Mesenchymal stem cell (in vitro differentiated cells and primary cell): ENCODE measurements at regions not wholly inside any gene's neighbourhood (a gene's known extent, or its start where the extent isn't known, plus 50 kb on each side); places are given as distances from the start of the nearest gene placed in this dataset.

Experiments used
- DNase-seq: peaks from one replicate; pipeline ENCODE4 v3.0.0-alpha.2; 2013
- H2AFZ ChIP-seq: one replicate; pipeline ENCODE4 v1.6.1; 2013; ENCODE audit warnings: low read depth, mild to moderate bottlenecking, control low read depth, inconsistent platforms, low read length, moderate library complexity
- H2AK5ac ChIP-seq: 2 replicates; pipeline ENCODE4 v1.6.1; 2013; ENCODE audit warnings: low read length, moderate library complexity, mild to moderate bottlenecking, inconsistent platforms; ENCODE audit not compliant: severe bottlenecking
- H2BK120ac ChIP-seq: one replicate; pipeline ENCODE4 v1.6.1; 2013; ENCODE audit warnings: low read depth, mild to moderate bottlenecking, inconsistent platforms, low read length, moderate library complexity
- H2BK12ac ChIP-seq, 2 experiments: one replicate each; pipeline ENCODE4 v1.6.1; 2013; ENCODE audit warnings: inconsistent platforms in 2 of 2, low read length in 2 of 2, mild to moderate bottlenecking in 2 of 2, moderate library complexity in 2 of 2, control low read depth in 1 of 2
- H2BK15ac ChIP-seq: one replicate; pipeline ENCODE4 v1.6.1; 2013; ENCODE audit warnings: mild to moderate bottlenecking, low read depth, inconsistent platforms; ENCODE audit not compliant: poor library complexity, severe bottlenecking
- H2BK5ac ChIP-seq: 2 replicates; pipeline ENCODE4 v1.6.1; 2013; ENCODE audit warnings: low read depth, mild to moderate bottlenecking, low read length, control low read depth, inconsistent platforms; ENCODE audit not compliant: poor library complexity, severe bottlenecking
- H3K14ac ChIP-seq, 2 experiments: one replicate each; pipeline ENCODE4 v1.6.1; 2013; ENCODE audit warnings: inconsistent platforms in 2 of 2, low read length in 2 of 2, control low read depth in 1 of 2, mild to moderate bottlenecking in 1 of 2, moderate library complexity in 1 of 2
- H3K18ac ChIP-seq, 2 experiments: one replicate each; pipeline ENCODE4 v1.6.1; 2013; ENCODE audit warnings: inconsistent platforms in 2 of 2, low read length in 2 of 2, control low read depth in 1 of 2, low read depth in 1 of 2, mild to moderate bottlenecking in 1 of 2
- H3K23ac ChIP-seq, 2 experiments: one replicate each; pipeline ENCODE4 v1.6.1; 2013; ENCODE audit warnings: inconsistent platforms in 2 of 2, low read length in 2 of 2, mild to moderate bottlenecking in 2 of 2, moderate library complexity in 2 of 2, control low read depth in 1 of 2
- H3K27ac ChIP-seq: 2 replicates; pipeline ENCODE4 v1.5.1; 2013; ENCODE audit warnings: mild to moderate bottlenecking, moderate library complexity, low read length, control low read depth, inconsistent platforms; ENCODE audit not compliant: poor library complexity, severe bottlenecking
- H3K27me3 ChIP-seq, 2 experiments: 2 replicates each; pipeline versions ENCODE4 v1.6.1 to v1.7.0; 2013; ENCODE audit warnings: low read length in 2 of 2, mild to moderate bottlenecking in 2 of 2, moderate library complexity in 2 of 2, control low read depth in 1 of 2, inconsistent platforms in 1 of 2; ENCODE audit not compliant: control insufficient read depth in 1 of 2, insufficient read depth in 1 of 2
- H3K36me3 ChIP-seq, 2 experiments: 2 replicates each; pipeline versions ENCODE4 v1.6.1 to v1.7.0; 2013; ENCODE audit warnings: low read length in 2 of 2, control low read depth in 1 of 2, inconsistent platforms in 1 of 2, low read depth in 1 of 2, mild to moderate bottlenecking in 1 of 2; ENCODE audit not compliant: insufficient read depth in 2 of 2, control insufficient read depth in 1 of 2
- H3K4ac ChIP-seq, 2 experiments: one replicate each; pipeline ENCODE4 v1.6.1; 2013; ENCODE audit warnings: inconsistent platforms in 2 of 2, low read length in 2 of 2, mild to moderate bottlenecking in 2 of 2, moderate library complexity in 2 of 2, control low read depth in 1 of 2, low read depth in 1 of 2
- H3K4me1 ChIP-seq: 2 replicates; pipeline ENCODE4 v1.6.1; 2013; ENCODE audit warnings: low read depth, low read length, control low read depth; ENCODE audit not compliant: control insufficient read depth, insufficient read depth
- H3K4me2 ChIP-seq: 2 replicates; pipeline ENCODE4 v1.6.1; 2013; ENCODE audit warnings: low read length, mild to moderate bottlenecking, inconsistent platforms; ENCODE audit not compliant: poor library complexity, severe bottlenecking
- H3K4me3 ChIP-seq, 2 experiments: 2 replicates each; pipeline versions ENCODE4 v1.5.1 to v1.7.0; 2013; ENCODE audit warnings: low read length in 2 of 2, mild to moderate bottlenecking in 2 of 2, control low read depth in 1 of 2, low read depth in 1 of 2; ENCODE audit not compliant: insufficient read depth in 1 of 2
- H3K79me1 ChIP-seq: replicated peaks from 2 replicates; pipeline ENCODE4 v1.6.1; 2013; ENCODE audit warnings: mild to moderate bottlenecking, control low read depth, low read length, inconsistent platforms; ENCODE audit not compliant: poor library complexity, severe bottlenecking
- H3K9ac ChIP-seq: 2 replicates; pipeline ENCODE4 v1.7.0; 2013; ENCODE audit warnings: mild to moderate bottlenecking, low read length, moderate library complexity
- H3K9me3 ChIP-seq: 2 replicates; pipeline ENCODE4 v1.7.0; 2013; ENCODE audit warnings: mild to moderate bottlenecking, low read length; ENCODE audit not compliant: control insufficient read depth
- H4K8ac ChIP-seq: one replicate; pipeline ENCODE4 v1.6.1; 2013; ENCODE audit warnings: inconsistent platforms, mild to moderate bottlenecking, low read length, moderate library complexity
- H4K91ac ChIP-seq: one replicate; pipeline ENCODE4 v1.6.1; 2013; ENCODE audit warnings: mild to moderate bottlenecking, low read length, inconsistent platforms
- whole genome bisulfite sequencing: methylation state at CpG from one replicate; pipeline ENCODE4 v1.1.7; 2013; ENCODE audit warnings: mixed read lengths; 5-methylcytosine and 5-hydroxymethylcytosine counted together

DNA sequence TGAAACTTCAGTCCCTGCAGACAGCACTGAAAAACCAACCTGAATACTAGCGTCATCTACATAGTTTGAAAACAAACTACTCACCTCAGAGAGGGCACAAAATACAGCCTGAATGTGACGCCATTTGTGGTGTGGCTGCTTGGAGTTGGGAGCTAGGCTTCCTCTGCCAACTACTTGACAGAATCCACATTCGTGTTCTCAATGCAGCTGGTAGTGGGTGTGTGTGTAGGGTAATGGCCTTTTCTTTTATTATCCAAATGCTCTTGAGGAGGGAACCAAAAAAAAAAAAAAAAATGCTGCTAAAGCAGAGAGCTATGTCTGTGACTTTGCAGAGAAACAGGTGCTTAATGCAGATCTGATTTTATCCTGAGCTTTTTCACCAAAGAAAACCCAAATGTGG, 207.8 kb downstream of the OTOR start:
- Histone ChIP-seq H2BK120ac (no peak overlapping the region), H3K27ac (no peak overlapping the region), H3K27me3 (no peaks in the 10 kb centered on the region), H3K36me3 (no peaks in the 10 kb centered on the region), H3K23ac (no peak overlapping the region), H2BK5ac (no peak overlapping the region), H4K91ac (no peak overlapping the region), H2AK5ac (no peak overlapping the region), H3K14ac (no peak overlapping the region), H3K79me1 (no peaks in the 10 kb centered on the region), H4K8ac (no peak overlapping the region), H3K4me3 (no peak overlapping the region), H3K18ac (no peak overlapping the region), H3K4me1 (no peaks in the 10 kb centered on the region), H3K9me3 (no peaks in the 10 kb centered on the region), H3K9ac (no peak overlapping the region), H3K4ac (no peak overlapping the region), H3K4me2 (no peak overlapping the region), H2AFZ (no peak overlapping the region), H2BK12ac (no peak overlapping the region), H2BK15ac (no peak overlapping the region)
- WGBS: 63% methylated on average over 3 of the region's 3 CpGs
- no peak for DNase-seq

DNA sequence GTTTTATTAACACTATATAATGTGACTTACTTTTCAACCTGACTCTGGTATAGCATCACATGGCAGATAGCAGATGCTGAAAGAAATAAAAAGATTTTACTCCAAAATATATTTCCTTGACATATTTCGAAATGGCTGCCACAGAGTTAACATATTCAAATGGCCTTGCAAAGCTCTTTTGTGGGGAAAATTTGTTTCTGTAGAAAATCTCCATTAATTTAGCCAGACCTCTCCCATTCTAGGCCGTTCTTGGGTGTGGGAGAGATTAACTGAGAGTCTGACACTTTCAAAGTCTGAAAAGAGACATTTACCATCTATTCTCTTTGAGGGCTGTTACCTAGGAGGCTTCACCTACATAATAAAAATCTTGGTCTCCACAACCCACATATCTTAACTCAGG, 217.2 kb downstream of the OTOR start:
- no peak overlapping the region for H2AFZ ChIP-seq
- H3K4ac ChIP-seq: no peak overlapping the region
- no peak overlapping the region for H3K4me2 ChIP-seq
- no peak overlapping the region for H3K18ac ChIP-seq
- no peak overlapping the region for H3K14ac ChIP-seq
- no peak overlapping the region for H2AK5ac ChIP-seq
- 33% methylated on average over 1 of the region's 2 CpGs for WGBS
- H3K79me1 ChIP-seq: no peaks in the 10 kb centered on the region
- no peaks in the 10 kb centered on the region for H3K27me3 ChIP-seq
- no peak overlapping the region for H3K4me3 ChIP-seq
- H3K9ac ChIP-seq: no peak overlapping the region
- no peaks in the 10 kb centered on the region for H3K9me3 ChIP-seq
- H3K4me1 ChIP-seq: no peaks in the 10 kb centered on the region
- H3K27ac ChIP-seq: no peak overlapping the region
- DNase-seq: no peak
- no peak overlapping the region for H4K8ac ChIP-seq
- no peak overlapping the region for H4K91ac ChIP-seq
- no peak overlapping the region for H2BK120ac ChIP-seq
- no peak overlapping the region for H2BK5ac ChIP-seq
- no peak overlapping the region for H2BK12ac ChIP-seq
- H2BK15ac ChIP-seq: no peak overlapping the region
- no peaks in the 10 kb centered on the region for H3K36me3 ChIP-seq
- no peak overlapping the region for H3K23ac ChIP-seq

DNA sequence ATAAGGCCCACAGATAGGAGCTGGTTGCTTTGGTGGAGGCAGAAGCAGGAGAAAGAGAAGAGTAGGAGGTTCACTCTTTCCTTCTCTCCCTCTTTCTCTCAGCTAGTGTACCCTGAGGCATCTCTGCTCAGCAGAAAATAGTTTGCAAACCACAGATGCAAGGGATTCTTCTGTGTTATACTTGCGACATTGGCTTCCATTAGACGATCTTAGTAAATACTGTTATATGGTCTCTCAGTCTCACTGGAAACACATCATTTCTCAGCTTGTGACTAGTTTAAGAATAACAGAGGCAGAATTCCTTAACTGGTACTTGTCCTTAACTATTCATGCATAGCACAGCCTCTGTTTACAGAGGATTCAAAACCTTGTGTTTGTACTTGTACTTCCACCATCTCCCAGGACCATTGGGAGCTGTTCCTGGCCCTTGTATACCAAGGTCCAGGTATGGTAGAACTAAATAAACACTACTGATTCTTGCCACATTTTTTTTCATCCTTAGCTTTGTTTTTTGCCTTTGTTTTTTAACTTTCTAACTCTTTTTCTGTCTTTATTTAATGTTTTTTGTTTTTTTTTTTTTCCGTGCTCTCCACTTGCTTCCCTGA, 218.2 kb downstream of the OTOR start:
- no peak overlapping the region for H2BK12ac ChIP-seq
- no peaks in the 10 kb centered on the region for H3K4me1 ChIP-seq
- H2BK120ac ChIP-seq: no peak overlapping the region
- no peak overlapping the region for H4K8ac ChIP-seq
- H2BK5ac ChIP-seq: no peak overlapping the region
- H3K9me3 ChIP-seq: no peaks in the 10 kb centered on the region
- peak; percentile 47 for DNase-seq
- no peak overlapping the region for H4K91ac ChIP-seq
- no peak overlapping the region for H3K14ac ChIP-seq
- no peak overlapping the region for H2AK5ac ChIP-seq
- no peak overlapping the region for H3K9ac ChIP-seq
- no peak overlapping the region for H2AFZ ChIP-seq
- H3K27ac ChIP-seq: no peak overlapping the region
- H3K36me3 ChIP-seq: no peaks in the 10 kb centered on the region
- no peaks in the 10 kb centered on the region for H3K27me3 ChIP-seq
- 89% methylated on average over 3 of the region's 3 CpGs for WGBS
- H3K23ac ChIP-seq: no peak overlapping the region
- H3K4me3 ChIP-seq: no peak overlapping the region
- no peaks in the 10 kb centered on the region for H3K79me1 ChIP-seq
- no peak overlapping the region for H3K4me2 ChIP-seq
- H3K18ac ChIP-seq: no peak overlapping the region
- no peak overlapping the region for H2BK15ac ChIP-seq
- H3K4ac ChIP-seq: no peak overlapping the region

DNA sequence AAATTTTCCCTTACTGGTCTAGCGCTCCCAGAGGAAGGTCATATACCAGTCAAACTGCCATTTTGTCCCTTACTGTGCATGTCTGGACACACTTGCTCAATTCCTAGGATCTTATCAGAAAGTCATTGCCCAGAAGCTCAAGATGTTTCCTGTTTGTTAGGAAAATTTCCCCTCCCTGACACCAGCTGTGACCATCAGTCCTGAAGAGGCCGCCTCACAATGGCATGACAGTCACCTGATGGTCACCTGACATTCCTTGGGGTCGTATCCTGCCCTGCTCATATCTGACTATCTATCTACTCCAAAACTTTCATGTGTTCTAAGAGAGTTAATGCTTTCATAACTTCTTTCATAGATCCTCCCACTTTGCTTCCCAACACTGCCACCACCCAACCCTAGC, 219.9 kb downstream of the OTOR start:
- no peak for DNase-seq
- Histone ChIP-seq H2AK5ac (no peak overlapping the region), H2BK5ac (no peak overlapping the region), H3K4me1 (no peaks in the 10 kb centered on the region), H4K8ac (no peak overlapping the region), H4K91ac (no peak overlapping the region), H3K4ac (no peak overlapping the region), H3K23ac (no peak overlapping the region), H3K18ac (no peak overlapping the region), H3K14ac (no peak overlapping the region), H3K27me3 (no peaks in the 10 kb centered on the region), H3K79me1 (no peaks in the 10 kb centered on the region), H3K36me3 (no peaks in the 10 kb centered on the region), H2BK120ac (no peak overlapping the region), H2BK15ac (no peak overlapping the region), H3K4me3 (no peak overlapping the region), H3K9me3 (no peaks in the 10 kb centered on the region), H3K9ac (no peak overlapping the region), H3K4me2 (no peak overlapping the region), H2AFZ (no peak overlapping the region), H2BK12ac (no peak overlapping the region), H3K27ac (no peak overlapping the region)
- WGBS: 66% methylated on average over 3 of the region's 3 CpGs
